AG10803 (cell line): ENCODE measurements at regions not wholly inside any gene's neighbourhood (a gene's known extent, or its start where the extent isn't known, plus 50 kb on each side); places are given as distances from the start of the nearest gene placed in this dataset.
"Not testable (repeated sequence)": the region's sequence is repeated elsewhere in the genome, so short reads cannot be mapped to it uniquely, and the experiment has no call there.

Experiments
- DNase-seq: peaks from one replicate; pipeline ENCODE4 v3.0.0; 2010; ENCODE audit warnings: low read depth
- H3K4me3 ChIP-seq: 2 replicates; pipeline ENCODE4 v1.5.1; 2011; ENCODE audit warnings: mild to moderate bottlenecking, low read length, control low read depth
- TF ChIP-seq, protein P1 (sequence below): conservative IDR thresholded peaks from 2 replicates; pipeline ENCODE4 v1.5.1; 2011; ENCODE audit warnings: mild to moderate bottlenecking, low read length, control low read depth, inconsistent platforms

DNA sequence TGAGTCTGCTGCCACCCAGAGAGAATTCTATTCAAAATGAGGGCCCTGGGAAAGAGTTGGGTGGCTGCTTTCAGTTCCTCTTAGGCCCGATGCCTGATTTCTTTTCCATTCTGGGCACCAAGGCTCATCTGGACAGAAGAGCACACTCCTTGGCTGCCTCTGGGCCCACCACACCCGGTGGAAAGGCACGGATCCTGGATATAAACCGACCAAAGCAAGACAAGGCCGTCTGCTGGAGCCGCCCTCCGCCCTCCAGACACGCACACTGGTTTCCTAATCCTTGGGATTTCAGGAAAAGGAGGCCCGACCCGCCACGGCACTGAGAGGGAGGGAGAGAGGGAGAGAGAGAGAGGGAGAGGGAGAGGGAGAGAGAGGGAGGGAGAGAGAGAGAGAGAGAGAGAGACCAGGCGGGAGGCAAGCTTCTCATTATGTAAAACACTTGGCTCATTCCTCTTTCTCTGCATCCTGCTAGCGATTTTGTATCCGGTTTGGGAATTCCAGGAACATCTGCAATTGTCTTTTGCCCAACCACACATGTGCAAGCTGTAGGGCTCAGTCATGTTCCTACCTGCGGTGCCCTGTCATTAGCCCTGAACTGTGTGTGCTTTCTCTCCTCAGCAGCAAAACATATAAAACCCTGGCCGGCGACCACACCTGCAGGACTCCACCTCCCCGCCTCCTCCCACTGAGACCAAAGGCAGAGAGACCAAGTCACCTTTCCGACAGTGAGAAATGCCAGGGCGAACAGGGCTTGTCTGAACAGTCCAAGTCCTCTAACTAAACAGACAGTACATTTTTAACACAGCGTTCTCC, 347.2 kb downstream of the SOX9 start:
- DNase-seq, result peak; percentile 81
- TF ChIP-seq, protein P1, sequence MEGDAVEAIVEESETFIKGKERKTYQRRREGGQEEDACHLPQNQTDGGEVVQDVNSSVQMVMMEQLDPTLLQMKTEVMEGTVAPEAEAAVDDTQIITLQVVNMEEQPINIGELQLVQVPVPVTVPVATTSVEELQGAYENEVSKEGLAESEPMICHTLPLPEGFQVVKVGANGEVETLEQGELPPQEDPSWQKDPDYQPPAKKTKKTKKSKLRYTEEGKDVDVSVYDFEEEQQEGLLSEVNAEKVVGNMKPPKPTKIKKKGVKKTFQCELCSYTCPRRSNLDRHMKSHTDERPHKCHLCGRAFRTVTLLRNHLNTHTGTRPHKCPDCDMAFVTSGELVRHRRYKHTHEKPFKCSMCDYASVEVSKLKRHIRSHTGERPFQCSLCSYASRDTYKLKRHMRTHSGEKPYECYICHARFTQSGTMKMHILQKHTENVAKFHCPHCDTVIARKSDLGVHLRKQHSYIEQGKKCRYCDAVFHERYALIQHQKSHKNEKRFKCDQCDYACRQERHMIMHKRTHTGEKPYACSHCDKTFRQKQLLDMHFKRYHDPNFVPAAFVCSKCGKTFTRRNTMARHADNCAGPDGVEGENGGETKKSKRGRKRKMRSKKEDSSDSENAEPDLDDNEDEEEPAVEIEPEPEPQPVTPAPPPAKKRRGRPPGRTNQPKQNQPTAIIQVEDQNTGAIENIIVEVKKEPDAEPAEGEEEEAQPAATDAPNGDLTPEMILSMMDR, result no peak
- H3K4me3 ChIP-seq, result no peak overlapping the region

DNA sequence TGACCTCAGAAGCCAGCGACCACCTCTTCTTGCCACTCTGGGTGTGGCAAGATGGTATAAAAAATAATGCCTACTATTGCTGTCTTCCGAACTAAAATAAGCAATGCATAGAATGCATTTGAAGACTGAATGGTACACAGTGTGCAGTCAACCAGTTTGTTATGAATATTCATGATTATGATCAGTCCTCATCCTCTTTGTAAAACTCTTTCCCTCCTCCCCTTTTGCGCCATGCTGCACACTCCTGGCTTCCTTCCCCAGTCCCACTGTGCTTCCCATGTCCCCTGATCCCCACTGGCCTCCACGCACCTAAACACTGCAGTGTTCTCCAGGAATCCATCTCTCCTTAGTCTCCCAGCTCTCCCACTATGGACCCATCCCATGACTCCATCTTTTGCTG, 348.0 kb downstream of the SOX9 start:
- TF ChIP-seq, protein P1, result no peak
- H3K4me3 ChIP-seq, result no peak overlapping the region
- DNase-seq, result no peak

- H3K4me3 ChIP-seq, result no peak overlapping the region
- TF ChIP-seq, protein P1, result no peak
- DNase-seq, result no peak
These were observed 349.4 kb downstream of the SOX9 start for GRCh38 chr17:72470121-72470705.

- no peak for DNase-seq
- TF ChIP-seq, protein P1, result no peak
- no peak overlapping the region for H3K4me3 ChIP-seq
These were observed 349.9 kb downstream of the SOX9 start for GRCh38 chr17:72470734-72471133.

DNA sequence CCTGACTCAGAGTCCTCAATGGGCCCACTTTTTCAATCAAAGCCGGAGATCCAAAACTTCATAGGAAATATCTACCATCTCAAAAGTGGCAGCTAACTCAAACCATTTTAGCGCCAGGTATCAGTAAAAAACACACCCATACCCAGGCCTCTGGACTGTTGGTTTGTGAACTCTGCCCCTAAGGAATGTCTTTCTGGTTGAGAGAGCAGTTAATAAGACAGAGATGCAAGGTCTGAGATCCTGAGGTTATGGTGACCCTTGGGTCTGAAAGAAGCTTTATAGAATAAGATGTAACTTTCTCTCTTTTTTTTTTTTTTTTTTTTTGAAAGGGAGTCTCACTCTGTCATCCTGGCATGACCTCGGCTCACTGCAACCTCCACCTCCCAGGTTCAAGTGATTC, 350.5 kb downstream of the SOX9 start:
- no peak overlapping the region for H3K4me3 ChIP-seq
- DNase-seq, result no peak
- TF ChIP-seq, protein P1, result no peak

- TF ChIP-seq, protein P1, result no peak
- DNase-seq, result no peak
- no peak overlapping the region for H3K4me3 ChIP-seq
These were observed 351.3 kb downstream of the SOX9 start for GRCh38 chr17:72472106-72472505.

- DNase-seq, H3K4me3 ChIP-seq: not testable (repeated sequence)
These were observed 352.1 kb downstream of the SOX9 start for GRCh38 chr17:72472853-72473390.
